ENCODE measurements at regions not wholly inside any gene's neighbourhood (a gene's known extent, or its start where the extent isn't known, plus 50 kb on each side); places are given as distances from the start of the nearest gene placed in this dataset.

DNA sequence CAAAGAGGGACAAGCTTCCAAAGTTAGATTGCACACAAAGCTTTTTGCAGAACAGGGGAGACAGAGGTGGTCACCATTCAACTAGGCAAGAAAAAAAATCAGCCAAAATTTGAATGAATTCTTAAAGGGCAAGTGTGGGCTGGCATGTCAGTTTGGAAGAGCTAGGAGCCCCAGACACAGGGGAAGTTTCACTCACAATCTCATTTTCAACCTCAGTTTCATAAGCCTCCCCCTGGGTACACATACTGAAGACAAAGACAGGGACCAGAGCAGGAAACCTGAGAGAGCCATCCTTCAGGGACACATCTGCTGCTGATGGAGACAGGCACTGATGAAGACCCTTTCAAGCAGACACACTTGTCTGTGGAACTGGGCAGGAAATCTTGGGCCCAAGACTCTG lies 106.3 kb upstream of the PSMD7 start:
- TF ChIP-seq, protein P1, sequence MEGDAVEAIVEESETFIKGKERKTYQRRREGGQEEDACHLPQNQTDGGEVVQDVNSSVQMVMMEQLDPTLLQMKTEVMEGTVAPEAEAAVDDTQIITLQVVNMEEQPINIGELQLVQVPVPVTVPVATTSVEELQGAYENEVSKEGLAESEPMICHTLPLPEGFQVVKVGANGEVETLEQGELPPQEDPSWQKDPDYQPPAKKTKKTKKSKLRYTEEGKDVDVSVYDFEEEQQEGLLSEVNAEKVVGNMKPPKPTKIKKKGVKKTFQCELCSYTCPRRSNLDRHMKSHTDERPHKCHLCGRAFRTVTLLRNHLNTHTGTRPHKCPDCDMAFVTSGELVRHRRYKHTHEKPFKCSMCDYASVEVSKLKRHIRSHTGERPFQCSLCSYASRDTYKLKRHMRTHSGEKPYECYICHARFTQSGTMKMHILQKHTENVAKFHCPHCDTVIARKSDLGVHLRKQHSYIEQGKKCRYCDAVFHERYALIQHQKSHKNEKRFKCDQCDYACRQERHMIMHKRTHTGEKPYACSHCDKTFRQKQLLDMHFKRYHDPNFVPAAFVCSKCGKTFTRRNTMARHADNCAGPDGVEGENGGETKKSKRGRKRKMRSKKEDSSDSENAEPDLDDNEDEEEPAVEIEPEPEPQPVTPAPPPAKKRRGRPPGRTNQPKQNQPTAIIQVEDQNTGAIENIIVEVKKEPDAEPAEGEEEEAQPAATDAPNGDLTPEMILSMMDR (IDR thresholded peaks at IDR 0.05) = no peak
- no peak for TF ChIP-seq POLR2A (IDR thresholded peaks at IDR 0.05)

All from suprapubic skin (tissue), 3 donors.